ENCODE measurements at regions not wholly inside any gene's neighbourhood (a gene's known extent, or its start where the extent isn't known, plus 50 kb on each side); places are given as distances from the start of the nearest gene placed in this dataset.
A peak's percentile ranks its signal among the peaks of the same experiment; 100 is the strongest.

GRCh38 chr22:22697377-22698117 lies 53.1 kb downstream of the GGTLC2 start:
- TF ChIP-seq CTCF (IDR thresholded peaks at IDR 0.05; ENCODE audit: low read length) (peak; percentile 62), EZH2 (IDR thresholded peaks at IDR 0.05; ENCODE audit: borderline replicate concordance, low read length) (no peak)

Measured in OCI-LY1 (cell line).